ENCODE measurements at regions not wholly inside any gene's neighbourhood (a gene's known extent, or its start where the extent isn't known, plus 50 kb on each side); places are given as distances from the start of the nearest gene placed in this dataset.

GRCh38 chr16:65710107-65710506, 588.2 kb upstream of the CDH11 start:
- no peak overlapping the region for H3K27ac Mint-ChIP-seq
- TF ChIP-seq, protein P1, sequence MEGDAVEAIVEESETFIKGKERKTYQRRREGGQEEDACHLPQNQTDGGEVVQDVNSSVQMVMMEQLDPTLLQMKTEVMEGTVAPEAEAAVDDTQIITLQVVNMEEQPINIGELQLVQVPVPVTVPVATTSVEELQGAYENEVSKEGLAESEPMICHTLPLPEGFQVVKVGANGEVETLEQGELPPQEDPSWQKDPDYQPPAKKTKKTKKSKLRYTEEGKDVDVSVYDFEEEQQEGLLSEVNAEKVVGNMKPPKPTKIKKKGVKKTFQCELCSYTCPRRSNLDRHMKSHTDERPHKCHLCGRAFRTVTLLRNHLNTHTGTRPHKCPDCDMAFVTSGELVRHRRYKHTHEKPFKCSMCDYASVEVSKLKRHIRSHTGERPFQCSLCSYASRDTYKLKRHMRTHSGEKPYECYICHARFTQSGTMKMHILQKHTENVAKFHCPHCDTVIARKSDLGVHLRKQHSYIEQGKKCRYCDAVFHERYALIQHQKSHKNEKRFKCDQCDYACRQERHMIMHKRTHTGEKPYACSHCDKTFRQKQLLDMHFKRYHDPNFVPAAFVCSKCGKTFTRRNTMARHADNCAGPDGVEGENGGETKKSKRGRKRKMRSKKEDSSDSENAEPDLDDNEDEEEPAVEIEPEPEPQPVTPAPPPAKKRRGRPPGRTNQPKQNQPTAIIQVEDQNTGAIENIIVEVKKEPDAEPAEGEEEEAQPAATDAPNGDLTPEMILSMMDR (IDR thresholded peaks at IDR 0.05): no peak
- H3K27me3 Mint-ChIP-seq (ENCODE audit: low read depth, poor library complexity): peaks cover 5% of the 10 kb centered on the region
- H3K36me3 Mint-ChIP-seq (ENCODE audit: low read depth): no peaks in the 10 kb centered on the region
- H3K9me3 Mint-ChIP-seq: peaks cover 5% of the 10 kb centered on the region
- peaks cover 16% of the 10 kb centered on the region for H3K4me1 Mint-ChIP-seq
- H3K4me3 Mint-ChIP-seq: no peak overlapping the region
- DNase-seq: no peak

- TF ChIP-seq, protein P1 (IDR thresholded peaks at IDR 0.05): no peak
- Mint-ChIP-seq H3K9me3 (no peaks in the 10 kb centered on the region), H3K36me3 (ENCODE audit: low read depth) (no peaks in the 10 kb centered on the region), H3K4me1 (peaks cover 20% of the 10 kb centered on the region), H3K4me3 (no peak overlapping the region), H3K27me3 (ENCODE audit: low read depth, poor library complexity) (peaks cover 2% of the 10 kb centered on the region), H3K27ac (no peak overlapping the region)
- no peak for DNase-seq
Observed at GRCh38 chr16:65704866-65705265, 583.0 kb upstream of the CDH11 start.

GRCh38 chr16:65702707-65703402, 581.0 kb upstream of the CDH11 start:
- Mint-ChIP-seq H3K9me3 (no peaks in the 10 kb centered on the region), H3K4me1 (peaks cover 6% of the 10 kb centered on the region), H3K36me3 (ENCODE audit: low read depth) (no peaks in the 10 kb centered on the region), H3K27me3 (ENCODE audit: low read depth, poor library complexity) (no peaks in the 10 kb centered on the region), H3K4me3 (no peak overlapping the region), H3K27ac (no peak overlapping the region)
- DNase-seq: no peak
- TF ChIP-seq, protein P1 (IDR thresholded peaks at IDR 0.05): no peak

- H3K9me3 Mint-ChIP-seq: peaks cover 6% of the 10 kb centered on the region
- TF ChIP-seq, protein P1 (IDR thresholded peaks at IDR 0.05): no peak
- peaks cover 11% of the 10 kb centered on the region for H3K4me1 Mint-ChIP-seq
- DNase-seq: no peak
- H3K4me3 Mint-ChIP-seq: no peak overlapping the region
- peaks cover 4% of the 10 kb centered on the region for H3K27me3 Mint-ChIP-seq (ENCODE audit: low read depth, poor library complexity)
- H3K27ac Mint-ChIP-seq: peak overlapping the region; percentile 42
- H3K36me3 Mint-ChIP-seq (ENCODE audit: low read depth): peaks cover 4% of the 10 kb centered on the region
Observed at GRCh38 chr16:65700596-65700995, 578.7 kb upstream of the CDH11 start.

DNA sequence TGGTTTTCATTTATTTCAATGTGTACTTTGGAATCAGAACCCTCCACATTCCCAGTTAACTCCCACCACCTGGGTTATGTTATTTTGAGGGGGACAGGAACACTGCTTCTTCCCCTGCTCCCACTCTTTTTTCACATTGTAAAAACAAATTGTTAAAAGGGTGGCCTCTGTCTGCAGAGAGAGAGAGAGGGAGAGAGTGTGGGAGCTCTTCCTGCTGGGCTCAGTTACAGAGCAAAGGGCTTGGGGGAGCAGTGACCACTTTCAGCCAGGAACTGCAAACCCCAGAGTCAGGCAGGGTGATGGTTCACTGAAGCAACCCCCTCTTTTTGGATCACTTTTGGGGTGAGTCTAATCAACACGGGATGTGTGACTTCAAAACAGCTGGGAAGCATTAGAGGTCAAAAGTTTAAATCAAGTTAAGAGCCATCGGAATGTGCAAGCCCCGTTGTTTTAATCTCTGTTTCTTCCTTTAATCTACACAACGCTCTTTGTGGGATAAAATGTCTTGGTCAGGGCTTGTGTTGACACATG, 577.0 kb upstream of the CDH11 start:
- H3K36me3 Mint-ChIP-seq (ENCODE audit: low read depth): peaks cover 4% of the 10 kb centered on the region
- H3K4me3 Mint-ChIP-seq: peak overlapping the region; percentile 70
- DNase-seq: no peak
- TF ChIP-seq, protein P1 (IDR thresholded peaks at IDR 0.05): no peak
- peaks cover 6% of the 10 kb centered on the region for H3K9me3 Mint-ChIP-seq
- peaks cover 11% of the 10 kb centered on the region for H3K4me1 Mint-ChIP-seq
- H3K27me3 Mint-ChIP-seq (ENCODE audit: low read depth, poor library complexity): peaks cover 4% of the 10 kb centered on the region
- H3K27ac Mint-ChIP-seq: peak overlapping the region; percentile 99

DNA sequence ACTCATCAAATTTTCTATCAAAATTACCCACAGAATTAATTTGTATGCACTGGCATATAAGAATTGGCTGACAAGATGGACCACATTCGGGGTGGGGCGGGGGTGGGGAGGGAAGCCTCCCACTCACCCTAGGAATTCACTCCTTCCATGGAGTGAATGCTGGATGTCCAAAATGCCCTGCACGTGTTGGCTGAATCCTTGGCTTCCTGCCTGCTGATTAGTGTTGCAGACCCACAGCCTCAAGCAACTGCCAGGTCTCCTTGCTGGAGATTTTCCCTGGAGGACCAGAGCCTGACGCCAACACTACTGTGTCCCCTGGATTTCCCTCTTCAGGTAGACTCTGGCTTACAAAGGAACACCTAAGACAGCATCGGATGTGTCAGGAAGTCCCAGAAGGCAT, 575.7 kb upstream of the CDH11 start:
- no peak for DNase-seq
- Mint-ChIP-seq H3K9me3 (peaks cover 6% of the 10 kb centered on the region), H3K27me3 (ENCODE audit: low read depth, poor library complexity) (peaks cover 4% of the 10 kb centered on the region), H3K4me1 (peaks cover 5% of the 10 kb centered on the region), H3K4me3 (no peak overlapping the region), H3K36me3 (ENCODE audit: low read depth) (peaks cover 4% of the 10 kb centered on the region), H3K27ac (no peak overlapping the region)
- TF ChIP-seq, protein P1 (IDR thresholded peaks at IDR 0.05): no peak
